ENCODE measurements at regions not wholly inside any gene's neighbourhood (a gene's known extent, or its start where the extent isn't known, plus 50 kb on each side); places are given as distances from the start of the nearest gene placed in this dataset.
"Not testable (repeated sequence)": the region's sequence is repeated elsewhere in the genome, so short reads cannot be mapped to it uniquely, and the experiment has no call there.

DNA sequence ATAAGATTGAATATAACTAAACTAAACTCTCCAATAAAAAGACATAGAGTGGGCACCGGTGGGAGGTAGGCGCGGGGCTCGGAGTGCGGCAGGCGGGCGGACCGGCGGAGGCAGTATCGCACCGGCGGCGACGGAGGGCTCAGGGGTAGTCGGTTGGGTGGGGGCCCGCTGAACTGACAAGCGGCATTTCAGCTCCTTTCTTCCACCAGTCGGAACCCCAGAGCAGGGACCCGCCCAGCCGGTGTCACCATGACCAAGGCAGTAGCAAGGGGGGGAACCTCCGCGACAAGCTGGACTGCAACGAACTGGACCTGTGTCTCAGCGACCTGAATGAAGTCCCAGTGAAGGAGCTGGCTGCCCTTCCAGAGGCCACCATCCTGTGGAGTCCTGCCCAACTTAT is 156.7 kb downstream of the HINT1 start:
- H3K27ac ChIP-seq (ENCODE audit: low read depth in 2 of 2, low read length in 1 of 2), result no peak overlapping the region
- H3K27me3 ChIP-seq (ENCODE audit: control insufficient read depth in 1 of 2, insufficient read depth in 2 of 2, low read length in 2 of 2), result no peaks in the 10 kb centered on the region
- no peak overlapping the region for H3K4me3 ChIP-seq (ENCODE audit: low read depth in 1 of 2, low read length in 2 of 2)
- H3K4me1 ChIP-seq (ENCODE audit: control insufficient read depth in 2 of 2, insufficient read depth in 2 of 2, low read length in 1 of 2), result no peaks in the 10 kb centered on the region
- H3K9me3 ChIP-seq (ENCODE audit: control insufficient read depth in 2 of 2, insufficient read depth in 1 of 2, low read depth in 1 of 2, low read length in 1 of 2), result peaks cover 0 to 4% of the 10 kb centered on the region in 2 donors
- 88 to 90% methylated on average over 24 of the region's 24 CpGs for WGBS, 2 donors
- no peaks in the 10 kb centered on the region for H3K36me3 ChIP-seq (ENCODE audit: control insufficient read depth in 2 of 2, insufficient read depth in 2 of 2, low read length in 1 of 2)

DNA sequence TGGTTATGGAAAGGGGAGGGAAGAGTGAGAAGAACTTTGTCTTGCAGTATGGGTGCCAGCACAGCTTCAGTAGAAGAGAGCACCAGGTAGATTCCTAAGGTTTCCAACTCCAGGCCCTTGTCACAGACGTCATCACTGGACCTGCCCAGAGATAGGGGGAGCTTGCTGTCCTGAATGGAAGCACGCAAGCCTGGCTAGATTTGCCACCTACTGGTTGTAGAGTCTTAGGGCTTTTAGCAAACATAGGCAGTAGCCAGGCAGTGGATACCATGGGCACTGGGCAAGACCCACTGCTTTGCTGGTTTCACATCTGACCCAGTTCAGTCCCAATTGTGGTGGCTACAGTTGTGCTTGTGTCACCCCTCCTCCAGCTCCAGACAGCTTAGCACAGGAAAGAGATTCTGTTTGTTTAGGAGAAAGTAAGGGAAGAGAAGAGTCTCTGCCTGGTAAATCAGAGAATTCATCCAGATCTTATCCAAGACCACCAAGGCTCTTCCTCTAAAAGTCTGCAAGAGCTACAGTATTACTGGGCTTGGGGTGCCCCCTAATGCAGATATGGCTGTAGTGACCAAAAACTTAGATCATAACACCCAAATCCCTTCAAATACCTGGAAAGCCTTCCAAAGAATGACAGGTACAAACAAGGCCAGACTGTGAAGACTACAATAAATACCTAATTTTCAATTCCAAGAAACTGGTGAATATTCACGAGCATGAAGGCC is 158.9 kb downstream of the HINT1 start:
- Histone ChIP-seq H3K36me3 (ENCODE audit: control insufficient read depth in 2 of 2, insufficient read depth in 2 of 2, low read length in 1 of 2) (no peaks in the 10 kb centered on the region), H3K4me1 (ENCODE audit: control insufficient read depth in 2 of 2, insufficient read depth in 2 of 2, low read length in 1 of 2) (no peaks in the 10 kb centered on the region), H3K9me3 (ENCODE audit: control insufficient read depth in 2 of 2, insufficient read depth in 1 of 2, low read depth in 1 of 2, low read length in 1 of 2) (peaks cover 0 to 4% of the 10 kb centered on the region in 2 donors), H3K4me3 (ENCODE audit: low read depth in 1 of 2, low read length in 2 of 2) (no peak overlapping the region), H3K27ac (ENCODE audit: low read depth in 2 of 2, low read length in 1 of 2) (no peak overlapping the region), H3K27me3 (ENCODE audit: control insufficient read depth in 1 of 2, insufficient read depth in 2 of 2, low read length in 2 of 2) (no peaks in the 10 kb centered on the region)
- 50 to 57% methylated on average over 3 of the region's 3 CpGs for WGBS, 2 donors

DNA sequence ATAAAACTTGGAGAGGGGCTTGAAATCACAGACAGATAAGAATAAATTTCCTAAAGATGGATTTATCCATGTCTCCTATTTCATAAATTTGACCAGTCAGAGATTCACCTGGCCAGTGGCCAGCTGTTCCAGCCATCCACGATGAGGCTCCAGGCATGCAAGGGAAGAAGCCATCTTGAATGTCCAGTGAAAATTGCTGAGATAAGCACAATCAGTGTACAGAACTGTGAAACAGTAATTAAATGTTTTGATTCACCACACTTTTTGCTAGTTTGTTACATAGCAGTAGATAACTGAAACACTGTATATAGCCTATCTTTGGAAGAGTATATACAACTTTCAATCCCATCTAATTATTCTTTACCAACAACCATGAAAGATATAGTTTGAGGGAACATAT is 163.5 kb downstream of the HINT1 start:
- Histone ChIP-seq H3K9me3 (ENCODE audit: control insufficient read depth in 2 of 2, insufficient read depth in 1 of 2, low read depth in 1 of 2, low read length in 1 of 2) (peaks cover 0 to 4% of the 10 kb centered on the region in 2 donors), H3K36me3 (ENCODE audit: control insufficient read depth in 2 of 2, insufficient read depth in 2 of 2, low read length in 1 of 2) (no peaks in the 10 kb centered on the region), H3K27ac (ENCODE audit: low read depth in 2 of 2, low read length in 1 of 2) (no peak overlapping the region), H3K4me3 (ENCODE audit: low read depth in 1 of 2, low read length in 2 of 2) (no peak overlapping the region), H3K27me3 (ENCODE audit: control insufficient read depth in 1 of 2, insufficient read depth in 2 of 2, low read length in 2 of 2) (no peaks in the 10 kb centered on the region), H3K4me1 (ENCODE audit: control insufficient read depth in 2 of 2, insufficient read depth in 2 of 2, low read length in 1 of 2) (no peaks in the 10 kb centered on the region)
- 47 to 63% methylated on average over 1 of the region's 1 CpG for WGBS, 2 donors

DNA sequence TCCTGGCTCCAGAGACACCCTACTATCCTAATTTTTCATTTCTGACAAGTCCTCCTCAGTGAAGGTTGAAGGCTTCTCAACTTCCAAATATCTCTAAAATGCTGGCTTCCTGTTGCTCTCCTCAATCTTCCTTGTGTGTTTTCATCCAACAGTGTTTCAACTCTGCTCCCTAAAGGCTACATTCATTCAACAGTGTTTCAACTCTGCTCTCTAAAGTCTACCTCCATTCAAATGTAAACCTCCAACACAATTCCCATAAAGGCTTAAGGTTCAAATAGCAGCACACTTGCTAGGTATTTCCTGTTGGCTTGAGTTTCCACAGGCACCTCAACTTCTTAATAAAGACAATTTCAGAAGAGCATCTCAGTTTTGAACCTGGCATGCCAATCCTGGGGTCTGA is 164.8 kb downstream of the HINT1 start:
- peaks cover 3 to 7% of the 10 kb centered on the region in 2 donors for H3K9me3 ChIP-seq (ENCODE audit: control insufficient read depth in 2 of 2, insufficient read depth in 1 of 2, low read depth in 1 of 2, low read length in 1 of 2)
- no peaks in the 10 kb centered on the region for H3K36me3 ChIP-seq (ENCODE audit: control insufficient read depth in 2 of 2, insufficient read depth in 2 of 2, low read length in 1 of 2)
- H3K27me3 ChIP-seq (ENCODE audit: control insufficient read depth in 1 of 2, insufficient read depth in 2 of 2, low read length in 2 of 2), result no peaks in the 10 kb centered on the region

DNA sequence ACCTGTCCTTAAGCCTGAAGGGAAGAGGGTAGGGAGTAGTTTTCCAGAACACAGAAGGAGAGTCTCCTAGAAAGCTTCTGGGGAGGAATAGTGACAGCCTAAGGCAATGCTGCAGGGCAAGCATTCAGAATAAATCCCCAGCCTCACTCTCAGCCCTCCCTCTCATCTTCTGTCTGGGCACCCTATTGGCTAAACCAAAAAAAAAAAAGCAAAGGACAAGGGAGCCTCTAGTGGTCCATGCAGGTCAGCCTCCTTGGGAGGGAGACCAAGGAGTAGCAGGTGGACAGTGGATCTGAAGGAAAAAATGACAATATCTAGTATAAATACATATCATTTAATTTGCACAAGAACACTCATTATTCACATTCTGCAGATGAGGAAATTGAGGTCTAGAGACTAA is 168.3 kb downstream of the HINT1 start:
- not testable (repeated sequence) for H3K27me3 ChIP-seq (ENCODE audit: control insufficient read depth in 1 of 2, insufficient read depth in 2 of 2, low read length in 2 of 2); H3K9me3 ChIP-seq (ENCODE audit: control insufficient read depth in 2 of 2, insufficient read depth in 1 of 2, low read depth in 1 of 2, low read length in 1 of 2); H3K4me3 ChIP-seq (ENCODE audit: low read depth in 1 of 2, low read length in 2 of 2); H3K4me1 ChIP-seq (ENCODE audit: control insufficient read depth in 2 of 2, insufficient read depth in 2 of 2, low read length in 1 of 2); H3K27ac ChIP-seq (ENCODE audit: low read depth in 2 of 2, low read length in 1 of 2); H3K36me3 ChIP-seq (ENCODE audit: control insufficient read depth in 2 of 2, insufficient read depth in 2 of 2, low read length in 1 of 2)

More for the DNA sequence above, 164.8 kb downstream of the HINT1 start:
- Histone ChIP-seq H3K4me3 (ENCODE audit: low read depth in 1 of 2, low read length in 2 of 2) (no peak overlapping the region), H3K4me1 (ENCODE audit: control insufficient read depth in 2 of 2, insufficient read depth in 2 of 2, low read length in 1 of 2) (no peaks in the 10 kb centered on the region), H3K27ac (ENCODE audit: low read depth in 2 of 2, low read length in 1 of 2) (no peak overlapping the region)

DNA sequence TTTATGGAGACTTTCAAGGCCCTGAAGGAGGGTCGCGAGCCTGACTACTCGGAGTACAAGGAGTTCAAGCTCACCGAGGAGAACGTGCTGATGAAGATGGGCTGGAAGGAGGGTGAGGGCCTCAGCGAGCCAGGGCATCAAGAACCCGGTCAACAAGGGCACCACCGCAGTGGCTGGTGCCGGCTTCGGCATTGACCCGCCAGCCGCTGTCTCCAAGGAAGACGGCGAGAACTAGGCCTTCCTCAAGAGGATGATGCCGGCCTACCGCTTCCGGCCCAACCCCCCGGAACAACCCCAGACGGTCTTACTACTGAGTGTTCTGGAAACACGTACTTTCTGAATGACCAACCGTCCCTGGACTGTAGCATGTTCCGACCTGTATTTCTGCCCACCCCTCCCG is 169.2 kb downstream of the HINT1 start:
- H3K4me3 ChIP-seq (ENCODE audit: low read depth in 1 of 2, low read length in 2 of 2), result no peak overlapping the region
- no peaks in the 10 kb centered on the region for H3K27me3 ChIP-seq (ENCODE audit: control insufficient read depth in 1 of 2, insufficient read depth in 2 of 2, low read length in 2 of 2)
- H3K36me3 ChIP-seq (ENCODE audit: control insufficient read depth in 2 of 2, insufficient read depth in 2 of 2, low read length in 1 of 2), result no peaks in the 10 kb centered on the region
- WGBS, 2 donors, result 95 to 96% methylated on average over 23 of the region's 23 CpGs
- no peaks in the 10 kb centered on the region for H3K4me1 ChIP-seq (ENCODE audit: control insufficient read depth in 2 of 2, insufficient read depth in 2 of 2, low read length in 1 of 2)
- H3K27ac ChIP-seq (ENCODE audit: low read depth in 2 of 2, low read length in 1 of 2), result no peak overlapping the region
- peaks cover 2 to 3% of the 10 kb centered on the region in 2 donors for H3K9me3 ChIP-seq (ENCODE audit: control insufficient read depth in 2 of 2, insufficient read depth in 1 of 2, low read depth in 1 of 2, low read length in 1 of 2)

DNA sequence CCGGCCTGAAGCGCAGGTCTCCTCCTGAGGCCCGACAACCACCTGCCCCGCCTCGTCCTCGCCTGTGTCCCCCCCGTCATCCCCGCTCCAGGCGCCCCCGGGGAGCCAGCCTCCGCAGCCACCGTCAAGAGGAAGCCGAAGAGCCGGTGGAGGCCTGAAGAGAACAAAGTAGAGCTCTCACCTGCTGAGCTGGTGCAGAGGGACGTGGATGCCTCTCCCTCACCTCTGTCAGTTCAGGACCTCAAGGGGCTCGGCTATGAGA is 169.9 kb downstream of the HINT1 start:
- Histone ChIP-seq H3K27me3 (ENCODE audit: control insufficient read depth in 1 of 2, insufficient read depth in 2 of 2, low read length in 2 of 2) (no peaks in the 10 kb centered on the region), H3K9me3 (ENCODE audit: control insufficient read depth in 2 of 2, insufficient read depth in 1 of 2, low read depth in 1 of 2, low read length in 1 of 2) (peaks cover 2 to 3% of the 10 kb centered on the region in 2 donors), H3K4me1 (ENCODE audit: control insufficient read depth in 2 of 2, insufficient read depth in 2 of 2, low read length in 1 of 2) (no peaks in the 10 kb centered on the region), H3K4me3 (ENCODE audit: low read depth in 1 of 2, low read length in 2 of 2) (no peak overlapping the region), H3K27ac (ENCODE audit: low read depth in 2 of 2, low read length in 1 of 2) (no peak overlapping the region), H3K36me3 (ENCODE audit: control insufficient read depth in 2 of 2, insufficient read depth in 2 of 2, low read length in 1 of 2) (no peaks in the 10 kb centered on the region)
- WGBS, 2 donors, result 95 to 99% methylated on average over 16 of the region's 16 CpGs

DNA sequence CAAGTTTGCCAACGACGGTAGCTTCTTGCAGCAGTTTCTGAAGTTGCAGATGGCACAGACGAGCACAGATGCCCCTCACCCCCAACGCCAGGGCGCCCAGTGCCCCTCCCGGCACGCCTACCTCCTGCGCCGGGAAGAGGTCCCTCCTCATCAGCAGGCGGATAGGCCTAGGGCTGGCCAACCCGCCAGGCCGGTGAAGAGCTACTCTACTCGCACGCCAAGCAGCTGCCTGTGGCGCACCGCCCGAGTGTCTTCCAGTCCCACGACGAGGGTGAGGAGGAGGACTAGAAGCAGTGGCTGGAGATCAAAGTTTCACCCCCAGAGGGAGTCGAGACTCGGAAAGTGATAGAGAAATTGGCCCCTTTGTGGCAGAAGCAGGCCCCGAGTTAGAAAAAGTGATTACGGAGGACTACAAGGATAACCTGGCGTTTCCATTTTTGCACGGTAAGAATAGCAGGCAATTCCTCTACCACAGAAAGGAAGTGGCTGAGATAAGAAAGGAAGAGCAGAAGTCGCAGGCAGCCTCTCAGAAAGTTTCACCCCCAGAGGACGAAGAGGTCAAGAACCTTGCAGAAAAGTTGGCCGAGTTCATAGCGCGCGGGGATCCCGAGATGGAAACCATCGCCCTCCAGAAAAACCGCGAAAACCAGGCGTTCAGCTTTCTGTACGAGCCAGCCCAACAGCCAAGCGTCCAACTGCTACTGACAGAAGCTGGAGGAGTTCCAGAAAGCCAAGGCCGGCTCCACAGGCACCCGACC is 170.4 kb downstream of the HINT1 start:
- 92 to 93% methylated on average over 40 of the region's 40 CpGs for WGBS, 2 donors
- Histone ChIP-seq H3K4me1 (ENCODE audit: control insufficient read depth in 2 of 2, insufficient read depth in 2 of 2, low read length in 1 of 2) (no peaks in the 10 kb centered on the region), H3K4me3 (ENCODE audit: low read depth in 1 of 2, low read length in 2 of 2) (no peak overlapping the region), H3K27me3 (ENCODE audit: control insufficient read depth in 1 of 2, insufficient read depth in 2 of 2, low read length in 2 of 2) (no peaks in the 10 kb centered on the region), H3K36me3 (ENCODE audit: control insufficient read depth in 2 of 2, insufficient read depth in 2 of 2, low read length in 1 of 2) (no peaks in the 10 kb centered on the region), H3K27ac (ENCODE audit: low read depth in 2 of 2, low read length in 1 of 2) (no peak overlapping the region), H3K9me3 (ENCODE audit: control insufficient read depth in 2 of 2, insufficient read depth in 1 of 2, low read depth in 1 of 2, low read length in 1 of 2) (peaks cover 2 to 3% of the 10 kb centered on the region in 2 donors)

DNA sequence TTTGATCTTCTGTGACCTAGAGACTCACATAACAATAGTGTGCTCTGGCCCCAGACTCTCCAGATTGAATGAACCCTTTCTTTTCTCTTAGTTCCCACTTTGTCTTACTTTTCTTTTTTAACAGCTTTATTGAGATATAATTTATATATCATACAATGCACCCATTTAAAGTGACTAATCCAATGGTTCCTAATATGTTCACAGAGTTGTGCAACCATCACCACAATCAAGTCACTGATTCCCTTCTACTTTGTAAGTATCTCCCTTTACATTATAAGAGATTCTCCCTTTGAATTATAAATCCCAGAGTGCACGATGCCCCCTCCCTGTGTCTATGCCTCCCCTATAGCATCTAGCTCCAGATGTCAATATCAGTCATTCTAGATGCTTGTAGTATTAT is 172.4 kb downstream of the HINT1 start:
- 2 to 34% methylated on average over 1 of the region's 1 CpG for WGBS, 2 donors
- no peaks in the 10 kb centered on the region for H3K27me3 ChIP-seq (ENCODE audit: control insufficient read depth in 1 of 2, insufficient read depth in 2 of 2, low read length in 2 of 2)
- no peak overlapping the region for H3K4me3 ChIP-seq (ENCODE audit: low read depth in 1 of 2, low read length in 2 of 2)

DNA sequence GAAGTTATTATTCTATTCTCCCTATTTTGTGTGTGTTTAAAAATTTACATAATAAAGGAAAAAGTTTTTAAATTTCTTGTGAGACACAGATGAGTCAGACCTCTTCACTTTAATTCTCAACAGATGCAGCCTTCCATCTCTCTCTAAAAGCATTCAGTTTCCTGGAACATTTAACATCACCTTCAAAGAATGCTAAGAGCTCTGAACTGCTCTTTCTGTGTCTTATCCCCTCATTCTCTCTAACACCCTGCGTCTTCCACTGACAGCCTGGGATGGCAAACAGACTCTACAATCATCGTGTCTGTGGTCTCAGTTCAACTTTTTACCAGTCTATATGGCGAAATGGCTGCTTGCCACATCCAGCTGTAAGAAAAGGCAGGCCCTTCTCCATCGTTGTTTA is 173.0 kb downstream of the HINT1 start:
- no peak overlapping the region for H3K27ac ChIP-seq (ENCODE audit: low read depth in 2 of 2, low read length in 1 of 2)
- WGBS, 2 donors, result 36 to 40% methylated on average over 4 of the region's 4 CpGs

More for the DNA sequence above, 172.4 kb downstream of the HINT1 start:
- H3K9me3 ChIP-seq (ENCODE audit: control insufficient read depth in 2 of 2, insufficient read depth in 1 of 2, low read depth in 1 of 2, low read length in 1 of 2), result peaks cover 2 to 3% of the 10 kb centered on the region in 2 donors
- no peaks in the 10 kb centered on the region for H3K36me3 ChIP-seq (ENCODE audit: control insufficient read depth in 2 of 2, insufficient read depth in 2 of 2, low read length in 1 of 2)
- H3K27ac ChIP-seq (ENCODE audit: low read depth in 2 of 2, low read length in 1 of 2), result no peak overlapping the region
- H3K4me1 ChIP-seq (ENCODE audit: control insufficient read depth in 2 of 2, insufficient read depth in 2 of 2, low read length in 1 of 2), result no peaks in the 10 kb centered on the region

More for the DNA sequence above, 173.0 kb downstream of the HINT1 start:
- Histone ChIP-seq H3K9me3 (ENCODE audit: control insufficient read depth in 2 of 2, insufficient read depth in 1 of 2, low read depth in 1 of 2, low read length in 1 of 2) (peaks cover 2 to 3% of the 10 kb centered on the region in 2 donors), H3K27me3 (ENCODE audit: control insufficient read depth in 1 of 2, insufficient read depth in 2 of 2, low read length in 2 of 2) (no peaks in the 10 kb centered on the region), H3K4me3 (ENCODE audit: low read depth in 1 of 2, low read length in 2 of 2) (no peak overlapping the region), H3K36me3 (ENCODE audit: control insufficient read depth in 2 of 2, insufficient read depth in 2 of 2, low read length in 1 of 2) (no peaks in the 10 kb centered on the region), H3K4me1 (ENCODE audit: control insufficient read depth in 2 of 2, insufficient read depth in 2 of 2, low read length in 1 of 2) (no peaks in the 10 kb centered on the region)
